Panc1 (cell line): ENCODE measurements at regions not wholly inside any gene's neighbourhood (a gene's known extent, or its start where the extent isn't known, plus 50 kb on each side); places are given as distances from the start of the nearest gene placed in this dataset.

Source experiments
- POLR2AphosphoS5 ChIP-seq: IDR thresholded peaks from 2 replicates; pipeline ENCODE4 v1.6.1; 2012; ENCODE audit warnings: mild to moderate bottlenecking, low read depth, low read length, moderate library complexity
- TF ChIP-seq, protein P1 (sequence below): fragments of 450-650 bp; IDR thresholded peaks from 2 replicates; pipeline ENCODE4 v1.5.1; 2017; ENCODE audit warnings: mild to moderate bottlenecking

DNA sequence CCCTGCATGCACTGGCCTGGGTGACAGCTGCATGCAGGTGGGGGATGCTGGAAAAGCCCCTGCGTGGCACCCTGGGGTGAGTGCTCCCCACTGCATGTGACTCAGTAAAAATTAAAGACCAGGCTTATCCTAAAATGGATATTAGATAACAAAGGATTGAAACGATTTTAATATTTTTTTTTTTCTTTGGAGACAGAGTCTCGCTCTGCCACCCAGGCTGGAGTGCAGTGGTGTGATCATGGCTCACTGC is 334.9 kb downstream of the C16orf95 start:
- no peak for TF ChIP-seq POLR2AphosphoS5
- TF ChIP-seq, protein P1, sequence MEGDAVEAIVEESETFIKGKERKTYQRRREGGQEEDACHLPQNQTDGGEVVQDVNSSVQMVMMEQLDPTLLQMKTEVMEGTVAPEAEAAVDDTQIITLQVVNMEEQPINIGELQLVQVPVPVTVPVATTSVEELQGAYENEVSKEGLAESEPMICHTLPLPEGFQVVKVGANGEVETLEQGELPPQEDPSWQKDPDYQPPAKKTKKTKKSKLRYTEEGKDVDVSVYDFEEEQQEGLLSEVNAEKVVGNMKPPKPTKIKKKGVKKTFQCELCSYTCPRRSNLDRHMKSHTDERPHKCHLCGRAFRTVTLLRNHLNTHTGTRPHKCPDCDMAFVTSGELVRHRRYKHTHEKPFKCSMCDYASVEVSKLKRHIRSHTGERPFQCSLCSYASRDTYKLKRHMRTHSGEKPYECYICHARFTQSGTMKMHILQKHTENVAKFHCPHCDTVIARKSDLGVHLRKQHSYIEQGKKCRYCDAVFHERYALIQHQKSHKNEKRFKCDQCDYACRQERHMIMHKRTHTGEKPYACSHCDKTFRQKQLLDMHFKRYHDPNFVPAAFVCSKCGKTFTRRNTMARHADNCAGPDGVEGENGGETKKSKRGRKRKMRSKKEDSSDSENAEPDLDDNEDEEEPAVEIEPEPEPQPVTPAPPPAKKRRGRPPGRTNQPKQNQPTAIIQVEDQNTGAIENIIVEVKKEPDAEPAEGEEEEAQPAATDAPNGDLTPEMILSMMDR = no peak
